ENCODE measurements at regions not wholly inside any gene's neighbourhood (a gene's known extent, or its start where the extent isn't known, plus 50 kb on each side); places are given as distances from the start of the nearest gene placed in this dataset.

GRCh38 chr9:25935188-25935587, 256.9 kb upstream of the TUSC1 start:
- no peak overlapping the region for H3K4me3 Mint-ChIP-seq (ENCODE audit: unreplicated experiment)
- H3K27me3 Mint-ChIP-seq (ENCODE audit: insufficient read depth, unreplicated experiment) = no peaks in the 10 kb centered on the region
- intact Hi-C loops (cut with micrococcal nuclease) = no loop called here
- H3K36me3 Mint-ChIP-seq (ENCODE audit: insufficient read depth, unreplicated experiment) = no peaks in the 10 kb centered on the region
- no peak for DNase-seq (ENCODE audit: unreplicated experiment)
- ChIA-PET POLR2A (no interaction called here), CTCF (no interaction called here)
- H3K27ac Mint-ChIP-seq (ENCODE audit: low read depth, unreplicated experiment) = no peak overlapping the region
- no TSS peak for BruUV-seq (replicated peaks)
- TF ChIP-seq CTCF (IDR thresholded peaks at IDR 0.05; ENCODE audit: unreplicated experiment) = no peak
- H3K4me1 Mint-ChIP-seq (ENCODE audit: insufficient read depth, unreplicated experiment) = no peaks in the 10 kb centered on the region
- peaks cover 7% of the 10 kb centered on the region for H3K9me3 Mint-ChIP-seq (ENCODE audit: unreplicated experiment)

GRCh38 chr9:25918761-25919160, 240.5 kb upstream of the TUSC1 start:
- H3K27me3 Mint-ChIP-seq (ENCODE audit: insufficient read depth, unreplicated experiment) = no peaks in the 10 kb centered on the region
- TF ChIP-seq CTCF (IDR thresholded peaks at IDR 0.05; ENCODE audit: unreplicated experiment) = no peak
- peaks cover 15% of the 10 kb centered on the region for H3K9me3 Mint-ChIP-seq (ENCODE audit: unreplicated experiment)
- H3K4me3 Mint-ChIP-seq (ENCODE audit: unreplicated experiment) = no peak overlapping the region
- POLR2A ChIA-PET = interaction anchor here (1.5 kb wide), 1 partner anchor 15 kb away, joined by 4 read pairs; no protein-coding TSS in a partner anchor
- DNase-seq (ENCODE audit: unreplicated experiment) = no peak
- CTCF ChIA-PET = interaction anchor here (0.7 kb wide), 1 partner anchor 27 kb away, joined by 3 read pairs; no protein-coding TSS in a partner anchor
- H3K36me3 Mint-ChIP-seq (ENCODE audit: insufficient read depth, unreplicated experiment) = no peaks in the 10 kb centered on the region
- no peak overlapping the region for H3K27ac Mint-ChIP-seq (ENCODE audit: low read depth, unreplicated experiment)
- H3K4me1 Mint-ChIP-seq (ENCODE audit: insufficient read depth, unreplicated experiment) = no peaks in the 10 kb centered on the region
- intact Hi-C loops (cut with micrococcal nuclease) = no loop called here
- no TSS peak for BruUV-seq (replicated peaks)

GRCh38 chr9:25917731-25918362, 239.6 kb upstream of the TUSC1 start:
- Mint-ChIP-seq H3K27me3 (ENCODE audit: insufficient read depth, unreplicated experiment) (no peaks in the 10 kb centered on the region), H3K4me1 (ENCODE audit: insufficient read depth, unreplicated experiment) (no peaks in the 10 kb centered on the region), H3K27ac (ENCODE audit: low read depth, unreplicated experiment) (no peak overlapping the region), H3K4me3 (ENCODE audit: unreplicated experiment) (no peak overlapping the region), H3K36me3 (ENCODE audit: insufficient read depth, unreplicated experiment) (no peaks in the 10 kb centered on the region), H3K9me3 (ENCODE audit: unreplicated experiment) (peaks cover 8% of the 10 kb centered on the region)
- ChIA-PET POLR2A (interaction anchor here (1.5 kb wide), 1 partner anchor 14 kb away, joined by 4 read pairs; no protein-coding TSS in a partner anchor), CTCF (no interaction called here)
- intact Hi-C loops (cut with micrococcal nuclease) = no loop called here
- no peak for TF ChIP-seq CTCF (IDR thresholded peaks at IDR 0.05; ENCODE audit: unreplicated experiment)
- DNase-seq (ENCODE audit: unreplicated experiment) = peak; percentile 17
- no TSS peak for BruUV-seq (replicated peaks)

- Mint-ChIP-seq H3K36me3 (ENCODE audit: insufficient read depth, unreplicated experiment) (no peaks in the 10 kb centered on the region), H3K4me3 (ENCODE audit: unreplicated experiment) (no peak overlapping the region), H3K9me3 (ENCODE audit: unreplicated experiment) (no peaks in the 10 kb centered on the region), H3K27ac (ENCODE audit: low read depth, unreplicated experiment) (no peak overlapping the region), H3K4me1 (ENCODE audit: insufficient read depth, unreplicated experiment) (no peaks in the 10 kb centered on the region), H3K27me3 (ENCODE audit: insufficient read depth, unreplicated experiment) (no peaks in the 10 kb centered on the region)
- no peak for TF ChIP-seq CTCF (IDR thresholded peaks at IDR 0.05; ENCODE audit: unreplicated experiment)
- ChIA-PET POLR2A (no interaction called here), CTCF (no interaction called here)
- BruUV-seq (replicated peaks) = no TSS peak
- intact Hi-C loops (cut with micrococcal nuclease) = no loop called here
- DNase-seq (ENCODE audit: unreplicated experiment) = peak; percentile 5
Measured at GRCh38 chr9:25913806-25914205, 235.6 kb upstream of the TUSC1 start.

All from MCF 10A (cell line).